Spleen (tissue), 11 donors: ENCODE measurements at regions not wholly inside any gene's neighbourhood (a gene's known extent, or its start where the extent isn't known, plus 50 kb on each side); places are given as distances from the start of the nearest gene placed in this dataset.

ENCODE experiments used
- DNase-seq: peaks from one replicate; pipeline ENCODE4 v3.0.0-alpha.2; 2020
- H3K27ac ChIP-seq, 8 donors: fragments of 200-600 bp; sonication (generic) in 7 of 8; 1 replicate in 4 of 8; 2 replicates in 4 of 8; pipeline versions ENCODE4 v1.5.0 to v1.8.0; 2016 to 2021; ENCODE audit warnings: inconsistent platforms in 4 of 8, mild to moderate bottlenecking in 4 of 8, moderate library complexity in 1 of 8
- H3K27me3 ChIP-seq, 7 donors: fragments of 200-600 bp; sonication (generic) in 6 of 7; replicated peaks in 1 of 7; 1 replicate in 4 of 7; 2 replicates in 3 of 7; pipeline versions ENCODE4 v1.5.0 to v1.8.0; 2016 to 2021; ENCODE audit warnings: inconsistent platforms in 3 of 7, mild to moderate bottlenecking in 1 of 7
- H3K36me3 ChIP-seq, 6 donors: fragments of 200-600 bp; sonication (generic) in 5 of 6; 1 replicate in 4 of 6; 2 replicates in 2 of 6; pipeline versions ENCODE4 v1.5.0 to v1.8.0; 2016 to 2021; ENCODE audit warnings: inconsistent platforms in 2 of 6
- H3K4me1 ChIP-seq, 6 donors: fragments of 200-600 bp; sonication (generic) in 5 of 6; 1 replicate in 3 of 6; 2 replicates in 3 of 6; pipeline versions ENCODE4 v1.5.0 to v1.8.0; 2016 to 2021; ENCODE audit warnings: inconsistent platforms in 3 of 6
- H3K4me3 ChIP-seq, 8 donors: fragments of 200-600 bp; sonication (generic) in 7 of 8; 1 replicate in 4 of 8; 2 replicates in 4 of 8; pipeline versions ENCODE4 v1.5.0 to v1.8.0; 2016 to 2021; ENCODE audit warnings: inconsistent platforms in 4 of 8, mild to moderate bottlenecking in 4 of 8, moderate library complexity in 2 of 8
- H3K9me3 ChIP-seq, 8 donors: fragments of 200-600 bp; sonication (generic) in 7 of 8; 1 replicate in 4 of 8; 2 replicates in 4 of 8; pipeline versions ENCODE4 v1.5.0 to v1.8.0; 2016 to 2021; ENCODE audit warnings: inconsistent platforms in 4 of 8
- POLR2A ChIP-seq, 3 donors: fragments of 450-650 bp; IDR thresholded peaks; one replicate each; pipeline ENCODE4 v1.5.1; 2017; ENCODE audit warnings: antibody characterized with exemption in 3 of 3, mild to moderate bottlenecking in 1 of 3
- POLR2AphosphoS5 ChIP-seq, 3 donors: sonication (generic); formaldehyde crosslinking; IDR thresholded peaks; one replicate each; pipeline ENCODE4 v1.5.1; 2017; ENCODE audit warnings: antibody characterized with exemption in 3 of 3
- WGBS, 5 donors: extraction: QIAGEN DNeasy Blood & Tissue Kit in 3 of 5; methylation state at CpG; one replicate each; pipeline versions ENCODE4 v1.1.5 to v1.1.7; 2013 to 2018; 5-methylcytosine and 5-hydroxymethylcytosine counted together
- intact Hi-C: fragments of 100-400 bp; cut with DNase I; formaldehyde crosslinking; loops from one replicate; pipeline ENCODE4 v1.15.0; 2023; ENCODE audit warnings: low total_unique reads
- TF ChIP-seq, protein P1 (sequence below), 11 experiments: fragments of 200-600 bp in 7 of 11; fragments of 450-650 bp in 4 of 11; sonication (generic) in 4 of 11; IDR thresholded peaks in 8 of 11; conservative IDR thresholded peaks in 3 of 11; 1 replicate in 7 of 11; 2 replicates in 4 of 11; pipeline versions ENCODE4 v1.4.0 to v1.8.0; 2016 to 2021; ENCODE audit warnings: antibody characterized with exemption in 11 of 11, inconsistent platforms in 4 of 11, mild to moderate bottlenecking in 1 of 11
- donor health status: healthy with polysubstance abuse.
- donor health status: DM: no; HTN: no; CAD: no; lungs with moderate emphysema.
- donor health status: DM: no; HTN: no; CAD: no.
- donor health status: Bipolar disorder and iron deficiency.
- donor health status: healthy.
- donor health status: DM: no; HTN: no; CAD: no.
- donor health status: DM: yes; HTN: yes; CAD: no.

DNA sequence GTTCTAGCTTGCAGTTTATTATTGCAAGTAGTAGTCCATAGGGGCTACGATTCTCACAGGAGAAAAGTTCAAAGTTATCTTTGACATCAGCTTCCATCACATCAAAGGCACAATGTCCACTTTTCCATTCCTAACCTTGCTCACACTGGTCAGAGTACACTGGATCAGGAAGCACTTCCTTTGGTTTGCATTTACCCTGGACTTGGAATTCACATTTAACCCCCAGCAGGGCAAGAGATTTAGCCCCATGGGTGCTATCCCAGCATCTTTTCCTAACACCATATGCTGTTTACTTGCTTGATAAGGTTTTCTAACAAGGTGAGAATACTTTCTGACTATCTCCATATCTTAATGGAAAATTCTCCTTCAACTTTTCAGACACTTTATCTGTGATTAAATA is 55.6 kb upstream of the ASTN2 start:
- Histone ChIP-seq H3K9me3 (no peaks in the 10 kb centered on the region), H3K27me3 (peaks cover 0 to 18% (median 0%) of the 10 kb centered on the region in 7 donors), H3K36me3 (no peaks in the 10 kb centered on the region), H3K27ac (no peak overlapping the region), H3K4me3 (no peak overlapping the region), H3K4me1 (no peaks in the 10 kb centered on the region)
- intact Hi-C loops, result no loop called here
- no peak for DNase-seq
- no peak for TF ChIP-seq POLR2AphosphoS5 (IDR thresholded peaks at IDR 0.05)
- WGBS, 5 donors, result 42 to 62% (median 55%) methylated on average over 1 of the region's 1 CpG

DNA sequence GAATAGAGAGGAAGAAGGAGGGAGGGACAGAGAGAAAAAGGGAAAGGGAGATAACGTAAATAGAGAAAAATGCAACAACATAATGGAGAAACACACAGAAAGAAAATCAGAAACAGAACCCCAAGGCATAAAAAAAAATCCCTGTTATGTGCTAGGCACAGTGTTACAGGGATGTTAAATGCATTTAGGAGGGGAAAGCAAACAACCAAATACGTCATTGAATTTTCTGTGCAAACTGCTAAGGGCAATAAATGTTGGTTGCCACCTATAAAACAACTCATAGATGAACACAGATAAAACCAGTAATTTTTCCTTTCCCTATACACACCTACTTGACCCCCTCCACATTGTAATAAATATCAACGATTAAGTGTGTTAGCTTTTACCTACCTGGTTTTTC is 51.3 kb upstream of the ASTN2 start:
- WGBS, 5 donors, result 73 to 84% (median 80%) methylated on average over 3 of the region's 3 CpGs
- H3K27ac ChIP-seq, result no peak overlapping the region
- TF ChIP-seq POLR2AphosphoS5 (IDR thresholded peaks at IDR 0.05) (no peak), POLR2A (IDR thresholded peaks at IDR 0.05) (no peak)
- TF ChIP-seq, protein P1, sequence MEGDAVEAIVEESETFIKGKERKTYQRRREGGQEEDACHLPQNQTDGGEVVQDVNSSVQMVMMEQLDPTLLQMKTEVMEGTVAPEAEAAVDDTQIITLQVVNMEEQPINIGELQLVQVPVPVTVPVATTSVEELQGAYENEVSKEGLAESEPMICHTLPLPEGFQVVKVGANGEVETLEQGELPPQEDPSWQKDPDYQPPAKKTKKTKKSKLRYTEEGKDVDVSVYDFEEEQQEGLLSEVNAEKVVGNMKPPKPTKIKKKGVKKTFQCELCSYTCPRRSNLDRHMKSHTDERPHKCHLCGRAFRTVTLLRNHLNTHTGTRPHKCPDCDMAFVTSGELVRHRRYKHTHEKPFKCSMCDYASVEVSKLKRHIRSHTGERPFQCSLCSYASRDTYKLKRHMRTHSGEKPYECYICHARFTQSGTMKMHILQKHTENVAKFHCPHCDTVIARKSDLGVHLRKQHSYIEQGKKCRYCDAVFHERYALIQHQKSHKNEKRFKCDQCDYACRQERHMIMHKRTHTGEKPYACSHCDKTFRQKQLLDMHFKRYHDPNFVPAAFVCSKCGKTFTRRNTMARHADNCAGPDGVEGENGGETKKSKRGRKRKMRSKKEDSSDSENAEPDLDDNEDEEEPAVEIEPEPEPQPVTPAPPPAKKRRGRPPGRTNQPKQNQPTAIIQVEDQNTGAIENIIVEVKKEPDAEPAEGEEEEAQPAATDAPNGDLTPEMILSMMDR (IDR thresholded peaks at IDR 0.05 in 8 of 11, conservative IDR thresholded peaks at IDR 0.05 in 3 of 11), result no peak
- H3K4me3 ChIP-seq, result no peak overlapping the region
- no peaks in the 10 kb centered on the region for H3K9me3 ChIP-seq
- no peak for DNase-seq
- H3K27me3 ChIP-seq, result peaks cover 0 to 14% (median 0%) of the 10 kb centered on the region in 7 donors
- intact Hi-C loops, result no loop called here
- H3K36me3 ChIP-seq, result no peaks in the 10 kb centered on the region
- H3K4me1 ChIP-seq, result no peaks in the 10 kb centered on the region

DNA sequence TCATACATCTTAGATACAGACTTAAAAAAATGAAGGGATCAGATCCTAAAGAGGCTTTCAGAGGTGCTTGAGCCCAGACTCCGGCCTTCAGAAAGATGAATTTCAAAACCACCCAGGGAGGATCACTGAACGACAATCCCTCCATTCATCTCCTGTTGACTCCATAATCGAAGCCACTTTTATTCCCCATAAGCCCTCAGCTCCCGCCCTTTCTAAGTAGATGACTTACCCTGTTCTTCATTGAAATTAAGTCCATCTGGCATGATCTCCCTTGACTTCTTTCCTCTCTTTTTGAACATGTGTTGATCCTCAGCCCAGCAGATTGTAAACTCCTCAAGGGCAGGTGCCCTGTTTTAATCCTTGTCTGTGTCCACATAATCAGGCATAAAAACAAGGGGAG is 50.8 kb upstream of the ASTN2 start:
- no peak for DNase-seq
- 69 to 86% (median 75%) methylated on average over 4 of the region's 4 CpGs for WGBS, 5 donors
- intact Hi-C loops, result no loop called here
- H3K4me3 ChIP-seq, result no peak overlapping the region
- H3K36me3 ChIP-seq, result no peaks in the 10 kb centered on the region
- H3K4me1 ChIP-seq, result no peaks in the 10 kb centered on the region
- TF ChIP-seq POLR2AphosphoS5 (IDR thresholded peaks at IDR 0.05) (no peak), POLR2A (IDR thresholded peaks at IDR 0.05) (no peak)
- TF ChIP-seq, protein P1 (IDR thresholded peaks at IDR 0.05 in 8 of 11, conservative IDR thresholded peaks at IDR 0.05 in 3 of 11), result no peak
- H3K9me3 ChIP-seq, result no peaks in the 10 kb centered on the region
- no peak overlapping the region for H3K27ac ChIP-seq
- H3K27me3 ChIP-seq, result peaks cover 0 to 14% (median 0%) of the 10 kb centered on the region in 7 donors

DNA sequence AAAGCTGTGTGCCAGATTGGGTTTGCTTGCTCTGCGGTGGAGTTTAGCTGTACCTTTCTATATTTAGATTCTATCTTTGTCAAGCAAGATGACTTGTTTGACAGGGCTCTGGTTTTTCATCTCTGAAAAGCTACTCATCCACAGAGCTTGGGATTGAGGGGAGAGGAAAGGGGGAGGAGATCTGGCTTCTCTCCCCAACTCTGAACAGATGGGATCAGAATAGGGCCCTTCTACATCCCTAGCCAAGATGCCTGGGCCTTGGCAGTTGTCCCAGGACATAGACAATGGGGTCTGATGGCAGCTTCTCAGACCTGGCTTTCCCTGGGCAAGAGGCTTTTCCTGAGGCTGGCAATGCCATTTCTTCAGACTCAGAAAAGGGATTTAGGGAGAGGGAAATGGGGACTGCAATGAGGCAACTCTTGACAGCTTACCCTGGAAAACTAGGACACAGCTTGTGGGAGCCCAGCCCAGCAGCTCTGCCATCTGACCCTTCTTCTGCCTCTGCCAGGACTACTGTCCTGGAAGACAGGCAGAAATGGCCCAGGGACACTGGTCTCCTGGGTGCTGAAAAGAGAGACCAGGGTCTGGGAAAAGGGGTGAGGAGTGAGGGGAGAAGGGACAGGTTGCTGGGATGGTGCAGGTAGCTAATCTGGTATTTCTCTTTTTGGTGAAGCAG is 50.2 kb upstream of the ASTN2 start:
- no peak overlapping the region for H3K4me3 ChIP-seq
- no peaks in the 10 kb centered on the region for H3K9me3 ChIP-seq
- H3K36me3 ChIP-seq, result no peaks in the 10 kb centered on the region
- H3K27ac ChIP-seq, result no peak overlapping the region
- WGBS, 5 donors, result 71 to 83% (median 78%) methylated on average over 1 of the region's 1 CpG
- H3K4me1 ChIP-seq, result no peaks in the 10 kb centered on the region
- TF ChIP-seq POLR2A (IDR thresholded peaks at IDR 0.05), result no peak
- TF ChIP-seq, protein P1 (IDR thresholded peaks at IDR 0.05 in 8 of 11, conservative IDR thresholded peaks at IDR 0.05 in 3 of 11), result no peak
- no peak for TF ChIP-seq POLR2AphosphoS5 (IDR thresholded peaks at IDR 0.05)
- intact Hi-C loops, result no loop called here
- no peak for DNase-seq
- H3K27me3 ChIP-seq, result peaks cover 0 to 14% (median 0%) of the 10 kb centered on the region in 7 donors
